ENCODE measurements at regions not wholly inside any gene's neighbourhood (a gene's known extent, or its start where the extent isn't known, plus 50 kb on each side); places are given as distances from the start of the nearest gene placed in this dataset.
"Not testable (repeated sequence)": the region's sequence is repeated elsewhere in the genome, so short reads cannot be mapped to it uniquely, and the experiment has no call there.

GRCh38 chr5:118088448-118088847 lies 899.9 kb downstream of the DTWD2 start:
- Histone ChIP-seq H3K4me1 (ENCODE audit: control insufficient read depth, insufficient read depth, low read length, poor library complexity, severe bottlenecking) (no peaks in the 10 kb centered on the region), H3K36me3 (ENCODE audit: control insufficient read depth, insufficient read depth, low read length) (no peaks in the 10 kb centered on the region)
- DNase-seq: no peak

GRCh38 chr5:118076490-118076889 lies 911.9 kb downstream of the DTWD2 start:
- H3K27me3 ChIP-seq (replicated peaks; ENCODE audit: control insufficient read depth, insufficient read depth, low read length, poor library complexity, severe bottlenecking): no peaks in the 10 kb centered on the region
- no peaks in the 10 kb centered on the region for H3K36me3 ChIP-seq (ENCODE audit: control insufficient read depth, insufficient read depth, low read length)
- H3K27ac ChIP-seq (ENCODE audit: insufficient read depth, low read length, poor library complexity, severe bottlenecking): no peak overlapping the region
- no peaks in the 10 kb centered on the region for H3K4me1 ChIP-seq (ENCODE audit: control insufficient read depth, insufficient read depth, low read length, poor library complexity, severe bottlenecking)
- no peak for DNase-seq
- no peaks in the 10 kb centered on the region for H3K9me3 ChIP-seq (ENCODE audit: control insufficient read depth, low read length)
- H3K4me3 ChIP-seq (ENCODE audit: insufficient read depth, low read depth, low read length, poor library complexity, severe bottlenecking): no peak overlapping the region

More at GRCh38 chr5:118088448-118088847, 899.9 kb downstream of the DTWD2 start:
- H3K4me3 ChIP-seq (ENCODE audit: insufficient read depth, low read depth, low read length, poor library complexity, severe bottlenecking): no peak overlapping the region
- no peak overlapping the region for H3K27ac ChIP-seq (ENCODE audit: insufficient read depth, low read length, poor library complexity, severe bottlenecking)
- no peaks in the 10 kb centered on the region for H3K9me3 ChIP-seq (ENCODE audit: control insufficient read depth, low read length)
- H3K27me3 ChIP-seq (replicated peaks; ENCODE audit: control insufficient read depth, insufficient read depth, low read length, poor library complexity, severe bottlenecking): no peaks in the 10 kb centered on the region

GRCh38 chr5:118070041-118070440 lies 918.3 kb downstream of the DTWD2 start:
- Histone ChIP-seq H3K27me3 (replicated peaks; ENCODE audit: control insufficient read depth, insufficient read depth, low read length, poor library complexity, severe bottlenecking) (no peaks in the 10 kb centered on the region), H3K9me3 (ENCODE audit: control insufficient read depth, low read length) (no peaks in the 10 kb centered on the region), H3K4me1 (ENCODE audit: control insufficient read depth, insufficient read depth, low read length, poor library complexity, severe bottlenecking) (no peaks in the 10 kb centered on the region), H3K36me3 (ENCODE audit: control insufficient read depth, insufficient read depth, low read length) (no peaks in the 10 kb centered on the region), H3K27ac (ENCODE audit: insufficient read depth, low read length, poor library complexity, severe bottlenecking) (no peak overlapping the region), H3K4me3 (ENCODE audit: insufficient read depth, low read depth, low read length, poor library complexity, severe bottlenecking) (no peak overlapping the region)
- DNase-seq: no peak

GRCh38 chr5:118069452-118069851 lies 918.9 kb downstream of the DTWD2 start:
- DNase-seq: no peak

GRCh38 chr5:118068886-118069285 lies 919.5 kb downstream of the DTWD2 start:
- Histone ChIP-seq H3K27me3 (replicated peaks; ENCODE audit: control insufficient read depth, insufficient read depth, low read length, poor library complexity, severe bottlenecking) (no peaks in the 10 kb centered on the region), H3K4me1 (ENCODE audit: control insufficient read depth, insufficient read depth, low read length, poor library complexity, severe bottlenecking) (no peaks in the 10 kb centered on the region), H3K4me3 (ENCODE audit: insufficient read depth, low read depth, low read length, poor library complexity, severe bottlenecking) (no peak overlapping the region), H3K27ac (ENCODE audit: insufficient read depth, low read length, poor library complexity, severe bottlenecking) (no peak overlapping the region), H3K9me3 (ENCODE audit: control insufficient read depth, low read length) (no peaks in the 10 kb centered on the region), H3K36me3 (ENCODE audit: control insufficient read depth, insufficient read depth, low read length) (no peaks in the 10 kb centered on the region)
- no peak for DNase-seq

More at GRCh38 chr5:118069452-118069851, 918.9 kb downstream of the DTWD2 start:
- Histone ChIP-seq H3K27me3 (replicated peaks; ENCODE audit: control insufficient read depth, insufficient read depth, low read length, poor library complexity, severe bottlenecking) (no peaks in the 10 kb centered on the region), H3K36me3 (ENCODE audit: control insufficient read depth, insufficient read depth, low read length) (no peaks in the 10 kb centered on the region), H3K4me3 (ENCODE audit: insufficient read depth, low read depth, low read length, poor library complexity, severe bottlenecking) (no peak overlapping the region), H3K4me1 (ENCODE audit: control insufficient read depth, insufficient read depth, low read length, poor library complexity, severe bottlenecking) (no peaks in the 10 kb centered on the region), H3K9me3 (ENCODE audit: control insufficient read depth, low read length) (no peaks in the 10 kb centered on the region), H3K27ac (ENCODE audit: insufficient read depth, low read length, poor library complexity, severe bottlenecking) (no peak overlapping the region)

GRCh38 chr5:118063836-118064235 lies 924.5 kb downstream of the DTWD2 start:
- H3K4me3 ChIP-seq (ENCODE audit: insufficient read depth, low read depth, low read length, poor library complexity, severe bottlenecking); H3K4me1 ChIP-seq (ENCODE audit: control insufficient read depth, insufficient read depth, low read length, poor library complexity, severe bottlenecking); H3K9me3 ChIP-seq (ENCODE audit: control insufficient read depth, low read length); H3K36me3 ChIP-seq (ENCODE audit: control insufficient read depth, insufficient read depth, low read length); H3K27ac ChIP-seq (ENCODE audit: insufficient read depth, low read length, poor library complexity, severe bottlenecking); H3K27me3 ChIP-seq (replicated peaks; ENCODE audit: control insufficient read depth, insufficient read depth, low read length, poor library complexity, severe bottlenecking); DNase-seq: not testable (repeated sequence)

GRCh38 chr5:118060833-118061232 lies 927.5 kb downstream of the DTWD2 start:
- no peaks in the 10 kb centered on the region for H3K27me3 ChIP-seq (replicated peaks; ENCODE audit: control insufficient read depth, insufficient read depth, low read length, poor library complexity, severe bottlenecking)
- no peak for DNase-seq
- H3K36me3 ChIP-seq (ENCODE audit: control insufficient read depth, insufficient read depth, low read length): no peaks in the 10 kb centered on the region
- no peak overlapping the region for H3K4me3 ChIP-seq (ENCODE audit: insufficient read depth, low read depth, low read length, poor library complexity, severe bottlenecking)
- no peaks in the 10 kb centered on the region for H3K4me1 ChIP-seq (ENCODE audit: control insufficient read depth, insufficient read depth, low read length, poor library complexity, severe bottlenecking)
- no peaks in the 10 kb centered on the region for H3K9me3 ChIP-seq (ENCODE audit: control insufficient read depth, low read length)
- H3K27ac ChIP-seq (ENCODE audit: insufficient read depth, low read length, poor library complexity, severe bottlenecking): no peak overlapping the region

GRCh38 chr5:118052503-118052902 lies 935.8 kb downstream of the DTWD2 start:
- Histone ChIP-seq H3K9me3 (ENCODE audit: control insufficient read depth, low read length) (no peaks in the 10 kb centered on the region), H3K4me1 (ENCODE audit: control insufficient read depth, insufficient read depth, low read length, poor library complexity, severe bottlenecking) (no peaks in the 10 kb centered on the region), H3K36me3 (ENCODE audit: control insufficient read depth, insufficient read depth, low read length) (no peaks in the 10 kb centered on the region), H3K4me3 (ENCODE audit: insufficient read depth, low read depth, low read length, poor library complexity, severe bottlenecking) (no peak overlapping the region), H3K27ac (ENCODE audit: insufficient read depth, low read length, poor library complexity, severe bottlenecking) (no peak overlapping the region), H3K27me3 (replicated peaks; ENCODE audit: control insufficient read depth, insufficient read depth, low read length, poor library complexity, severe bottlenecking) (no peaks in the 10 kb centered on the region)
- DNase-seq: no peak

- Histone ChIP-seq H3K4me3 (ENCODE audit: insufficient read depth, low read depth, low read length, poor library complexity, severe bottlenecking) (no peak overlapping the region), H3K27ac (ENCODE audit: insufficient read depth, low read length, poor library complexity, severe bottlenecking) (no peak overlapping the region), H3K27me3 (replicated peaks; ENCODE audit: control insufficient read depth, insufficient read depth, low read length, poor library complexity, severe bottlenecking) (no peaks in the 10 kb centered on the region), H3K4me1 (ENCODE audit: control insufficient read depth, insufficient read depth, low read length, poor library complexity, severe bottlenecking) (no peaks in the 10 kb centered on the region), H3K9me3 (ENCODE audit: control insufficient read depth, low read length) (no peaks in the 10 kb centered on the region), H3K36me3 (ENCODE audit: control insufficient read depth, insufficient read depth, low read length) (no peaks in the 10 kb centered on the region)
- no peak for DNase-seq
Measured at GRCh38 chr5:118044169-118044568, 944.2 kb downstream of the DTWD2 start.

- no peaks in the 10 kb centered on the region for H3K27me3 ChIP-seq (replicated peaks; ENCODE audit: control insufficient read depth, insufficient read depth, low read length, poor library complexity, severe bottlenecking)
- no peak overlapping the region for H3K4me3 ChIP-seq (ENCODE audit: insufficient read depth, low read depth, low read length, poor library complexity, severe bottlenecking)
- H3K9me3 ChIP-seq (ENCODE audit: control insufficient read depth, low read length): no peaks in the 10 kb centered on the region
- no peak for DNase-seq
- no peaks in the 10 kb centered on the region for H3K4me1 ChIP-seq (ENCODE audit: control insufficient read depth, insufficient read depth, low read length, poor library complexity, severe bottlenecking)
- H3K27ac ChIP-seq (ENCODE audit: insufficient read depth, low read length, poor library complexity, severe bottlenecking): no peak overlapping the region
- no peaks in the 10 kb centered on the region for H3K36me3 ChIP-seq (ENCODE audit: control insufficient read depth, insufficient read depth, low read length)
Measured at GRCh38 chr5:118043531-118043930, 944.8 kb downstream of the DTWD2 start.

- DNase-seq: no peak
- Histone ChIP-seq H3K9me3 (ENCODE audit: control insufficient read depth, low read length) (no peaks in the 10 kb centered on the region), H3K27ac (ENCODE audit: insufficient read depth, low read length, poor library complexity, severe bottlenecking) (no peak overlapping the region), H3K4me1 (ENCODE audit: control insufficient read depth, insufficient read depth, low read length, poor library complexity, severe bottlenecking) (no peaks in the 10 kb centered on the region), H3K4me3 (ENCODE audit: insufficient read depth, low read depth, low read length, poor library complexity, severe bottlenecking) (no peak overlapping the region), H3K36me3 (ENCODE audit: control insufficient read depth, insufficient read depth, low read length) (no peaks in the 10 kb centered on the region), H3K27me3 (replicated peaks; ENCODE audit: control insufficient read depth, insufficient read depth, low read length, poor library complexity, severe bottlenecking) (no peaks in the 10 kb centered on the region)
Measured at GRCh38 chr5:118042076-118042475, 946.3 kb downstream of the DTWD2 start.

Data from effector memory CD4-positive, alpha-beta T cell (primary cell).